Activated naive CD4-positive, alpha-beta T cell treated with anti-CD3 and anti-CD28 coated beads for 36 hours (primary cell): ENCODE measurements at regions not wholly inside any gene's neighbourhood (a gene's known extent, or its start where the extent isn't known, plus 50 kb on each side); places are given as distances from the start of the nearest gene placed in this dataset.

ENCODE experiments used
- CTCF ChIA-PET: fragments of 350-600 bp; sonication (Branson Sonifier 250); formaldehyde crosslinking; loops from one replicate; lab custom pipeline; 2021; ENCODE audit warnings: antibody characterized with exemption; lab: Charles Lee
- DNase-seq: peaks from one replicate; pipeline ENCODE4 v3.0.0-alpha.2; 2020
- H3K27ac Mint-ChIP-seq: one replicate; pipeline ENCODE4 v1.8.0; 2021; ENCODE audit warnings: mild to moderate bottlenecking, mixed read lengths
- H3K27me3 Mint-ChIP-seq: one replicate; pipeline ENCODE4 v1.8.0; 2021; ENCODE audit warnings: low read depth, mixed read lengths
- H3K36me3 Mint-ChIP-seq: one replicate; pipeline ENCODE4 v1.8.0; 2021; ENCODE audit warnings: low read depth, mixed read lengths
- H3K4me1 Mint-ChIP-seq: one replicate; pipeline ENCODE4 v1.8.0; 2021; ENCODE audit warnings: low read depth, mixed read lengths
- H3K4me3 Mint-ChIP-seq: one replicate; pipeline ENCODE4 v1.8.0; 2021; ENCODE audit warnings: mild to moderate bottlenecking, moderate library complexity, mixed read lengths
- H3K9me3 Mint-ChIP-seq: one replicate; pipeline ENCODE4 v1.8.0; 2021; ENCODE audit warnings: mixed read lengths
- intact Hi-C: fragments of 100-400 bp; cut with micrococcal nuclease; formaldehyde crosslinking; loops from one replicate; pipeline ENCODE4 v1.15.1; 2023

- H3K36me3 Mint-ChIP-seq = no peaks in the 10 kb centered on the region
- H3K4me3 Mint-ChIP-seq = no peak overlapping the region
- no peaks in the 10 kb centered on the region for H3K4me1 Mint-ChIP-seq
- intact Hi-C loops = no loop called here
- no peak overlapping the region for H3K27ac Mint-ChIP-seq
- no peaks in the 10 kb centered on the region for H3K9me3 Mint-ChIP-seq
- CTCF ChIA-PET = interaction anchor here (1.5 kb wide), 1 partner anchor 52 kb away, joined by 5 read pairs; no protein-coding TSS in a partner anchor
- no peak for DNase-seq
- peaks cover 19% of the 10 kb centered on the region for H3K27me3 Mint-ChIP-seq
Observed at GRCh38 chr3:15151166-15151565, 52.2 kb upstream of the RBSN start.

- peaks cover 19% of the 10 kb centered on the region for H3K27me3 Mint-ChIP-seq
- CTCF ChIA-PET = interaction anchor here (0.6 to 1.5 kb wide), 2 partner anchors 51 to 245 kb away, joined by 3 to 5 read pairs; no protein-coding TSS in a partner anchor
- no peak overlapping the region for H3K4me3 Mint-ChIP-seq
- H3K27ac Mint-ChIP-seq = no peak overlapping the region
- H3K9me3 Mint-ChIP-seq = no peaks in the 10 kb centered on the region
- intact Hi-C loops = no loop called here
- no peaks in the 10 kb centered on the region for H3K4me1 Mint-ChIP-seq
- no peak for DNase-seq
- H3K36me3 Mint-ChIP-seq = no peaks in the 10 kb centered on the region
Observed at GRCh38 chr3:15152184-15152583, 53.2 kb upstream of the RBSN start.

GRCh38 chr3:15153103-15153502 is 52.9 kb upstream of the CAPN7 start:
- CTCF ChIA-PET = no interaction called here
- Mint-ChIP-seq H3K9me3 (peaks cover 5% of the 10 kb centered on the region), H3K27me3 (peaks cover 19% of the 10 kb centered on the region), H3K27ac (no peak overlapping the region), H3K4me1 (no peaks in the 10 kb centered on the region), H3K36me3 (no peaks in the 10 kb centered on the region), H3K4me3 (no peak overlapping the region)
- no peak for DNase-seq
- intact Hi-C loops = no loop called here

- H3K4me1 Mint-ChIP-seq = no peaks in the 10 kb centered on the region
- H3K27me3 Mint-ChIP-seq = peaks cover 19% of the 10 kb centered on the region
- H3K27ac Mint-ChIP-seq = no peak overlapping the region
- CTCF ChIA-PET = no interaction called here
- H3K4me3 Mint-ChIP-seq = no peak overlapping the region
- no peak for DNase-seq
- intact Hi-C loops = no loop called here
- peaks cover 5% of the 10 kb centered on the region for H3K9me3 Mint-ChIP-seq
- H3K36me3 Mint-ChIP-seq = no peaks in the 10 kb centered on the region
Observed at GRCh38 chr3:15154326-15154725, 51.7 kb upstream of the CAPN7 start.

- DNase-seq = no peak
- Mint-ChIP-seq H3K27me3 (peaks cover 17% of the 10 kb centered on the region), H3K4me3 (no peak overlapping the region), H3K4me1 (peaks cover 7% of the 10 kb centered on the region), H3K9me3 (peaks cover 5% of the 10 kb centered on the region), H3K27ac (no peak overlapping the region), H3K36me3 (no peaks in the 10 kb centered on the region)
- CTCF ChIA-PET = no interaction called here
- intact Hi-C loops = no loop called here
Observed at GRCh38 chr3:15155840-15156360, 50.1 kb upstream of the CAPN7 start.
